SKM-1 treated with dmso at 0.1 percent for 144 hours (cell line): ENCODE measurements at regions not wholly inside any gene's neighbourhood (a gene's known extent, or its start where the extent isn't known, plus 50 kb on each side); places are given as distances from the start of the nearest gene placed in this dataset.
"Not testable (repeated sequence)": the region's sequence is repeated elsewhere in the genome, so short reads cannot be mapped to it uniquely, and the experiment has no call there.

Source experiments
- DNase-seq: peaks from one replicate; lab custom pipeline; 2025; ENCODE audit not compliant: unreplicated experiment; lab: John Stamatoyannopoulos, UW

GRCh38 chr7:27032839-27033238 lies 63.0 kb downstream of the HOXA1 start:
- DNase-seq = no peak

- DNase-seq = peak; percentile 84
These were observed 64.3 kb downstream of the HOXA1 start for GRCh38 chr7:27031289-27032172.

GRCh38 chr7:27030393-27031050 lies 65.3 kb downstream of the HOXA1 start:
- DNase-seq = no peak

GRCh38 chr7:27025270-27025669 lies 70.5 kb downstream of the HOXA1 start:
- no peak for DNase-seq

GRCh38 chr7:27010068-27010467 lies 85.7 kb downstream of the HOXA1 start:
- DNase-seq = no peak

DNA sequence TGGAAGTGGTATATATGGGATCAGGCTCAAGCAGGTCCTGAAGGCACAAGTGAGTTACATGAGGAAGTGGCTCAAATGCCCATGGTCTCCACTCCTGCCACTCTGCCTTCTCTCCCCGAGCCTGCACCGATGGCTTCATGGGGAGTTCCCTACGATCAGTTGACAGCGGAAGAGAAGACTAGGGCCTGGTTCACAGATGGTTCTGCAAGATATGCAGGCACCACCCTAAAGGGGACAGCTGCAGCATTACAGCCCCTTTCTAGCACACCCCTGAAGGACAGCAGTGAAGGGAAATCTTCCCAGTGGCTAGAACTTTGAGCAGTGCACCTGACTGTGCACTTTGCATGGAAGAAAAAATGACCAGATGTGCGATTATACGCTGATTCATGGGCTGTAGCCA lies 95.3 kb downstream of the HOXA1 start:
- DNase-seq = no peak

DNA sequence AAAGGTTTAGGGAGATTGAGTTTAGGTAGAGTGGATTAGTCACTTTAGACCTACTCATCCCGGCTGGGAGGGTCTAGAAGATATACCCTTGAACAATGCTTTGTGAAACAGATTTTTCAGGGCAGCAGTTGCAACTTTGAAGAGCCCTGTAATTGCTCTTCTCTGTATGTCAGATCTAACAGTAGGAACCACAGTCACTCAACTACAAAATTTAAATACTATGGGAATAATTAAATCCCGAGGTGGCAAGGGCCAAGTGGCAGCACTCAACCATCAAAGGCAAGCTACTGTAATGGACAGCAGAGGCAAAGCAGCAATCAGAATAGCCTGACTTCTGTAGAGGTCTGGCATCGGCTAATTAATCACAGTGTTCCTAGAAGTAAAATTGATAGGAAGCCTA lies 97.5 kb downstream of the HOXA1 start:
- not testable (repeated sequence) for DNase-seq

- no peak for DNase-seq
These were observed 100.1 kb downstream of the HOXA1 start for GRCh38 chr7:26995666-26996065.

GRCh38 chr7:26993816-26994810 lies 101.7 kb downstream of the HOXA1 start:
- DNase-seq = no peak

DNA sequence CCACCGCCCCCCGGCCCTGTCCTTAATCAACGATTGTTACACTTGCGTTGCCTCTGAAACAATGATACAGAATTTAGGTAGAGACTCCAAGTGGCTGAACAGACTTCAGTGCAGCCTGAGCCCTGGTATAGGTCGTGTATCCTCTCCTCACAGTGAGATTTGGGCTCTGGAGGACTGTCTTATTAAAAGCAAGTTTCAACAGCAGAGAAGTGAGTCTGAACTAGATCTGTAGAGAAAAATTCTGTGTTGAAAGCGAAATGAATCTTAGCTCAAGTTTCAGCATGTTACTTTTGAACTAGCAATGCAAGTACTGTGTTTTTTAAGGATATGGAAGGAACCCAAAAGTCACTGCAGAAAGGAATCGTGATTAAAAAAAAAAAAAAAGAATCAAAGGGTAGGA lies 103.1 kb downstream of the HOXA1 start:
- no peak for DNase-seq

- DNase-seq = no peak
These were observed 104.0 kb downstream of the HOXA1 start for GRCh38 chr7:26991796-26992195.

DNA sequence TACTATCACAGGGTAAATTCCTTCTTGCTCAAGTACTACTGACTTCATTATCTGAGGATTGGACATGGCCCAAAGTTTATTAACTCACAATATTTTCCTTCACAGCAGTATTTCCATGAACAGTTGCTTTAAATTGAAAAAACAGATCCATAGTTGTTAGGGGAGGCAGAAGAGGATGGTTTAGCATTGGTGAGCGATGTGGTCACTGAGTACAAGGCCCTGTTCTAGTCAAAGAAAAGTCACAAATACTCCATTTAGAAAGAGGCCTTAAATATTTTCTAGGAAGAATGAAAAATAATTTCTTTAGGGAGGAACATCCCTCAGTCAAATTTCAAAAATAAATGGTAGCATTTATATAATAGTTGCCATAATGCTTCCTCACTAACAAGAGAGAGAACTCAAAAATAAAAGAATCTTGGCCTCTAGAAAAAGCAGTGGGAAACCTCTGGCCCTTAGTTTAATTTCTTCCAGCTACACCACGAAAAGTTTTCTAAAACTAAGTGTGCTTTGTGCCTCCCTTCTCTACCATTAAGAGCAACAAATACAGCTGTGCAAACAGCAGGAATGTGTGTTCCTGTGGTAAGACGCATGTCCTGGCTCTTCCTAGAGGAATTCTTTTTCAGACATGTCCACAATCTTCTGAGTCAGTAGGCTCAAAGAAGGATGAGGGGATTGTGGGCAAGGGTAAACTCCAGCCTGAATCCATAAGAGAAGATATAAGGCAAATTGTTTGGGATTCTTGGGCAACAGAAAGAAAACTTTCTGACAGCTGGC lies 105.7 kb downstream of the HOXA1 start:
- no peak for DNase-seq

GRCh38 chr7:26988836-26989374 lies 106.9 kb downstream of the HOXA1 start:
- no peak for DNase-seq

DNA sequence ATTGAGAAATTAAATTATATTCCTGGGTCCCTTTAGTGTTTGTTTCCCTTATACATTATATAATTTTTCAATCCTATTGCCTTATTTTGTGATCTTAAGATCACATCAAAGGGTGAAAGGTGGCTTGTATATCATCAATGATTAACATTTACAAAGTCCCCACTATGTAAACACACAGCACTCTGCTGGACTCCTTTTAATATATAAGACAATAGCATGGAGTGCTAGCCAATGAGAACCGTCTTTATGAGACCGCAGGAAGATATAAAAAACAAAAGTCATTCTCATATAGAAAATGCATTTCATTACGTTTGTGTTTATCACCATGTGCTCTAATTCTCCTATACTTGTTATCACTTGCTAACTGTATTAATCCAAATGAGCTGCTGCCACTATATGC lies 108.5 kb downstream of the HOXA1 start:
- no peak for DNase-seq

DNA sequence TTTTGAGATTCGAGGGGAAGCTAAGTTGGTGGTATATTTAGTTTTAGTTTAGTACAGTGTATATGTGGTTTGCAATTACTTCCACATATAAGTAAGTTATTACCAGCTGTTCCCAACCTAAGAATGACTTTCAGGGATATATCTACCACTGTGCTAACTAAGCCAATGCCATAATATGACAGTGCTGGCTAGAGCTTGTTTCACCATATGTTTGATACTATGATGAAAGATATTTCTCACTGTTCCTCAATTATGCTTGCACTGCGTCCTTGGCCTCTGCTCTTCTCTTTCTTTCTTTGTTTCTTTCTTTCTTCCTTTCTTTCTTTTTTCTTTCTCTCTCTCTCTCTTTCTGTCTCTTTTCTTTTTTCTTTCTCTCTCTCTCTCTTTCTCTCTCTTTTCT lies 113.8 kb upstream of the SKAP2 start:
- no peak for DNase-seq

- no peak for DNase-seq
These were observed 112.5 kb upstream of the SKAP2 start for GRCh38 chr7:26976840-26977239.

- not testable (repeated sequence) for DNase-seq
These were observed 107.5 kb upstream of the SKAP2 start for GRCh38 chr7:26971924-26972323.

- no peak for DNase-seq
These were observed 101.3 kb upstream of the SKAP2 start for GRCh38 chr7:26965724-26966123.

DNA sequence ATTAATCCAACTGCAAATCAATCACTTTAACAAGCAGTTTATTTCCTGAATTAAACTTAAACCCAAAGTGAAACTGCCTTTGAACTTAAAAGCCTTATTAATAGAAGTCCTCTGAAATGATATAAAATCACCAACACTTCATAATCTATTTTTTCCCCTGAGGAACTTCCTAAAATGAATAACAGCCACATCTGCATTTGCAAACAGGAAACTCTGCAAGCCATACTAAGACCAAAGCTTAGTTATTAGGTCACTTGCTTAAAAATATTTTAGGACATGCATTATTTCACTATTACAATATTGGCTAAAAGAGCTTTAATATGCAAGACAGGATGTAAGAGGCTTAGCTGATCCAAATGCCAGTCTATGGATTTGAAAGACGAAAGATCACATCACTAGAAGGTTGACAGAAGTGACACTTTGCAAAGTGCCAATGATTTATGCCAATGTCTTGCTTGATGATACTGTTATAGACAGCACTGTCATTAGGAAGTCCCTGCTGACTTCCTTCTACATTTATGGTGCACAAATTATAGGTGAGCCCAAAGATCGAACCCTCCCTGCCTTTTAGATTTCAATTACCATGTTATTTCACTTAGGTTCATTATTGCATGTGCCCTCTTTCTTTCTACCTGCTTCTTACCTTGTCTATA lies 99.9 kb upstream of the SKAP2 start:
- DNase-seq = no peak

DNA sequence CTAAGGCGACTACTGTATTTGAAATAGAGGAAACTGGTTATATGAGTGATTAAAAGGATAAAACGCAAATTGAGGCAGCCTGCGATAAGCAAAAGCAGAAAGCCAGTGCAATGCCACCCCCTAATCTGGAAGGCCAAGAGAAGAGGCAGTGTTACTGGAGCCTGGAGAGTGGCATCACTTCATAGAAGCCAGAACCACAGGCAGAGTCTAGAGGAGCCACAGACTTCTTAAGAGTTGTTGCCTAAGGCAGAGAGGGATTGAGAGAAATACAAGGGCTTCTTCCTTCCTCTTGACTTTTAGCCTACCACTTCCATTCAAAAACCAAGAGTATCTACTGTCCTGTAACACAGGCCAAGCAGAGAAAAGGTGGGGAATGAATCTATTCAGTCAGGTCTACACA lies 94.9 kb upstream of the SKAP2 start:
- no peak for DNase-seq
